GM12891 (cell line): ENCODE measurements at regions not wholly inside any gene's neighbourhood (a gene's known extent, or its start where the extent isn't known, plus 50 kb on each side); places are given as distances from the start of the nearest gene placed in this dataset.

Experiments
- DNase-seq: peaks from one replicate; pipeline ENCODE4 v3.0.0; 2011; ENCODE audit warnings: low spot score; ENCODE audit not compliant: insufficient read length
- FAIRE-seq: peaks from 2 replicates; lab custom pipeline; 2011; peaks lifted over from hg19 to GRCh38; lab: Jason Lieb, UNC
- PAX5 ChIP-seq: IDR thresholded peaks from 2 replicates; pipeline ENCODE4 v1.6.1; 2011; ENCODE audit warnings: low read length, moderate library complexity, mild to moderate bottlenecking; ENCODE audit not compliant: insufficient read depth, severe bottlenecking
- POLR2A ChIP-seq: IDR thresholded peaks from 2 replicates; pipeline ENCODE4 v1.6.1; 2011; ENCODE audit warnings: low read depth, low read length, control low read depth
- POLR2AphosphoS5 ChIP-seq: IDR thresholded peaks from 2 replicates; pipeline ENCODE4 v1.6.1; 2011; ENCODE audit warnings: low read depth, low read length, control low read depth
- POU2F2 ChIP-seq: IDR thresholded peaks from 2 replicates; pipeline ENCODE4 v1.6.1; 2011; ENCODE audit warnings: low read depth, mild to moderate bottlenecking, control low read depth, low read length, moderate library complexity
- SPI1 ChIP-seq: IDR thresholded peaks from 2 replicates; pipeline ENCODE4 v1.6.1; 2011; ENCODE audit warnings: low read depth, low read length, control low read depth
- TAF1 ChIP-seq: IDR thresholded peaks from 2 replicates; pipeline ENCODE4 v1.6.1; 2011; ENCODE audit warnings: low read depth, low read length, control low read depth

- FAIRE-seq (no peak), DNase-seq (no peak)
- TF ChIP-seq POLR2AphosphoS5 (no peak), POU2F2 (no peak), SPI1 (no peak), POLR2A (no peak), PAX5 (no peak), TAF1 (no peak)
Observed at GRCh38 chr2:16150456-16151280, 210.3 kb downstream of the MYCN start.

- FAIRE-seq (no peak), DNase-seq (no peak)
- TF ChIP-seq PAX5: no peak
- no peak for TF ChIP-seq SPI1
- no peak for TF ChIP-seq POLR2A
- TF ChIP-seq POU2F2: no peak
- no peak for TF ChIP-seq POLR2AphosphoS5
- TF ChIP-seq TAF1: no peak
Observed at GRCh38 chr2:16149349-16150243, 209.2 kb downstream of the MYCN start.

GRCh38 chr2:16148632-16149348 lies 208.4 kb downstream of the MYCN start:
- no peak for TF ChIP-seq PAX5
- no peak for FAIRE-seq
- no peak for DNase-seq

GRCh38 chr2:16142383-16143361 lies 202.3 kb downstream of the MYCN start:
- FAIRE-seq: no peak
- no peak for DNase-seq
- TF ChIP-seq TAF1 (no peak), POLR2A (no peak), POU2F2 (no peak), POLR2AphosphoS5 (no peak), PAX5 (no peak), SPI1 (no peak)

GRCh38 chr2:16141641-16141921 lies 201.2 kb downstream of the MYCN start:
- DNase-seq: no peak
- TF ChIP-seq POLR2A (no peak), POLR2AphosphoS5 (no peak), SPI1 (no peak), PAX5 (no peak), TAF1 (no peak), POU2F2 (no peak)
- FAIRE-seq: no peak

GRCh38 chr2:16140771-16141640 lies 200.7 kb downstream of the MYCN start:
- TF ChIP-seq POLR2A: no peak
- TF ChIP-seq POU2F2: no peak
- no peak for TF ChIP-seq SPI1
- TF ChIP-seq POLR2AphosphoS5: no peak
- TF ChIP-seq PAX5: no peak
- TF ChIP-seq TAF1: no peak
- FAIRE-seq: no peak
- DNase-seq: no peak

GRCh38 chr2:16139663-16140615 lies 199.6 kb downstream of the MYCN start:
- DNase-seq (no peak), FAIRE-seq (no peak)
- TF ChIP-seq POLR2A (no peak), POU2F2 (no peak), PAX5 (no peak), TAF1 (no peak), SPI1 (no peak), POLR2AphosphoS5 (no peak)
